B cell (primary cell): ENCODE measurements at regions not wholly inside any gene's neighbourhood (a gene's known extent, or its start where the extent isn't known, plus 50 kb on each side); places are given as distances from the start of the nearest gene placed in this dataset.

Experiments
- CTCF ChIP-seq: fragments of 200-600 bp; IDR thresholded peaks from one replicate; pipeline ENCODE4 v1.8.0; 2022; ENCODE audit warnings: antibody characterized with exemption, mild to moderate bottlenecking
- EZH2 ChIP-seq: IDR thresholded peaks from 2 replicates; pipeline ENCODE4 v1.6.1; 2012; ENCODE audit warnings: borderline replicate concordance, low read depth, mild to moderate bottlenecking, moderate library complexity, low read length; ENCODE audit not compliant: insufficient read depth, poor library complexity, severe bottlenecking

- TF ChIP-seq CTCF (no peak), EZH2 (no peak)
These were observed 696.5 kb upstream of the PTBP2 start for GRCh38 chr1:96025062-96025461.
